Panc1 (cell line): ENCODE measurements at regions not wholly inside any gene's neighbourhood (a gene's known extent, or its start where the extent isn't known, plus 50 kb on each side); places are given as distances from the start of the nearest gene placed in this dataset.

Experiments used
- CTCF ChIP-seq: fragments of 450-650 bp; IDR thresholded peaks from 2 replicates; pipeline ENCODE4 v1.5.1; 2017; ENCODE audit warnings: mild to moderate bottlenecking
- TF ChIP-seq, protein P1 (sequence below), 2 experiments: IDR thresholded peaks; 2 replicates each; pipeline ENCODE4 v1.6.1; 2011 to 2012; ENCODE audit warnings: low read depth in 2 of 2, control low read depth in 1 of 2, low read length in 1 of 2, mild to moderate bottlenecking in 1 of 2, moderate library complexity in 1 of 2; ENCODE audit not compliant: insufficient read depth in 1 of 2

DNA sequence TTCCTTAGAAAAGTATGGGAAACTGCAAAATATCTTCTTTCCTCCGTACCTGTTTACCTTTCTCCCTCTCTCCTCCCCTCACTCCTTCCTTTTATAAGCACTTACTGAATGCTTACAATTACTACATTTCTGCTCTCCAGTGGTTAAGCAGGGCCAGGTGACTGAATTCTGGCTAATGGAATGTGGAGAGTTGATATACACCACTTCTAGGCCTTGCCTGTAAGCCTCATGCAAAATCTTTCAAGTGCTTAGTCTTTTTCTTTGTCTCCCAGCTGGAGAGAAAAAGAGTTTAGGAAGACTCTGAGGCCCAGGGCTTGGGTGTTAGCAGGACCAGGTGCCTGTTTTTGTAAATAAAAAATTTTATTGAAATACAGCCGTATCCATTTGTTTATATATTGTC lies 77.7 kb upstream of the CACNA1E start:
- TF ChIP-seq CTCF, result no peak
- TF ChIP-seq, protein P1, sequence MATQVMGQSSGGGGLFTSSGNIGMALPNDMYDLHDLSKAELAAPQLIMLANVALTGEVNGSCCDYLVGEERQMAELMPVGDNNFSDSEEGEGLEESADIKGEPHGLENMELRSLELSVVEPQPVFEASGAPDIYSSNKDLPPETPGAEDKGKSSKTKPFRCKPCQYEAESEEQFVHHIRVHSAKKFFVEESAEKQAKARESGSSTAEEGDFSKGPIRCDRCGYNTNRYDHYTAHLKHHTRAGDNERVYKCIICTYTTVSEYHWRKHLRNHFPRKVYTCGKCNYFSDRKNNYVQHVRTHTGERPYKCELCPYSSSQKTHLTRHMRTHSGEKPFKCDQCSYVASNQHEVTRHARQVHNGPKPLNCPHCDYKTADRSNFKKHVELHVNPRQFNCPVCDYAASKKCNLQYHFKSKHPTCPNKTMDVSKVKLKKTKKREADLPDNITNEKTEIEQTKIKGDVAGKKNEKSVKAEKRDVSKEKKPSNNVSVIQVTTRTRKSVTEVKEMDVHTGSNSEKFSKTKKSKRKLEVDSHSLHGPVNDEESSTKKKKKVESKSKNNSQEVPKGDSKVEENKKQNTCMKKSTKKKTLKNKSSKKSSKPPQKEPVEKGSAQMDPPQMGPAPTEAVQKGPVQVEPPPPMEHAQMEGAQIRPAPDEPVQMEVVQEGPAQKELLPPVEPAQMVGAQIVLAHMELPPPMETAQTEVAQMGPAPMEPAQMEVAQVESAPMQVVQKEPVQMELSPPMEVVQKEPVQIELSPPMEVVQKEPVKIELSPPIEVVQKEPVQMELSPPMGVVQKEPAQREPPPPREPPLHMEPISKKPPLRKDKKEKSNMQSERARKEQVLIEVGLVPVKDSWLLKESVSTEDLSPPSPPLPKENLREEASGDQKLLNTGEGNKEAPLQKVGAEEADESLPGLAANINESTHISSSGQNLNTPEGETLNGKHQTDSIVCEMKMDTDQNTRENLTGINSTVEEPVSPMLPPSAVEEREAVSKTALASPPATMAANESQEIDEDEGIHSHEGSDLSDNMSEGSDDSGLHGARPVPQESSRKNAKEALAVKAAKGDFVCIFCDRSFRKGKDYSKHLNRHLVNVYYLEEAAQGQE (IDR thresholded peaks at IDR 0.05; ENCODE audit: insufficient read depth in 1 of 2, low read depth in 2 of 2, low read length in 1 of 2), result no peak
